PC-9 (cell line): ENCODE measurements at regions not wholly inside any gene's neighbourhood (a gene's known extent, or its start where the extent isn't known, plus 50 kb on each side); places are given as distances from the start of the nearest gene placed in this dataset.

Experiments used
- BruUV-seq: library from RNA; stranded (reverse); fragments of 400-500 nt; replicated peaks from 2 replicates; lab custom pipeline; 2021; lab: Mats Ljungman, UMichigan
- CTCF ChIA-PET: fragments of 300-600 bp; sonication (Branson Sonifier 250); formaldehyde crosslinking; loops from one replicate; lab custom pipeline; 2022; ENCODE audit warnings: antibody characterized with exemption; lab: Charles Lee
- POLR2A ChIA-PET: fragments of 300-600 bp; sonication (Branson Sonifier 250); formaldehyde crosslinking; loops from one replicate; lab custom pipeline; 2022; ENCODE audit warnings: antibody characterized with exemption; ENCODE audit not compliant: unreplicated experiment; lab: Charles Lee
- DNase-seq, 2 experiments: peaks; one replicate each; pipeline versions ENCODE4 v3.0.0 to v3.0.0-alpha.2; 2015 to 2022; ENCODE audit warnings: mixed read lengths in 1 of 2
- H2AFZ ChIP-seq: fragments of 200-600 bp; sonication (generic); 2 replicates; pipeline ENCODE4 v1.8.1; 2017; ENCODE audit warnings: antibody characterized with exemption
- H3F3A ChIP-seq: fragments of 200-600 bp; sonication (generic); 2 replicates; pipeline ENCODE4 v1.8.1; 2017; ENCODE audit warnings: antibody characterized with exemption, mild to moderate bottlenecking, low read depth; ENCODE audit not compliant: insufficient read depth
- H3K27ac ChIP-seq: fragments of 200-600 bp; sonication (generic); 2 replicates; pipeline ENCODE4 v1.6.1; 2016; ENCODE audit warnings: mixed run types
- H3K27me3 ChIP-seq: fragments of 200-600 bp; sonication (generic); 2 replicates; pipeline ENCODE4 v1.6.1; 2016; ENCODE audit warnings: low read depth, mixed run types; ENCODE audit not compliant: insufficient read depth
- H3K36me3 ChIP-seq: fragments of 200-600 bp; sonication (generic); 2 replicates; pipeline ENCODE4 v1.6.1; 2016; ENCODE audit warnings: low read depth, mixed run types
- H3K4me1 ChIP-seq: fragments of 200-600 bp; sonication (generic); replicated peaks from 2 replicates; pipeline ENCODE4 v1.6.1; 2016; ENCODE audit warnings: mixed run types; ENCODE audit not compliant: insufficient read depth
- H3K4me2 ChIP-seq: fragments of 200-600 bp; sonication (generic); 2 replicates; pipeline ENCODE4 v1.6.1; 2017; ENCODE audit warnings: mixed run types
- H3K4me3 ChIP-seq: fragments of 200-600 bp; sonication (generic); 2 replicates; pipeline ENCODE4 v1.6.1; 2016; ENCODE audit warnings: mixed run types
- H3K79me2 ChIP-seq: fragments of 200-600 bp; sonication (generic); 2 replicates; pipeline ENCODE4 v1.6.1; 2017; ENCODE audit warnings: low read depth, mixed run types
- H3K9me2 ChIP-seq: fragments of 200-600 bp; sonication (generic); 2 replicates; pipeline ENCODE4 v1.8.1; 2017; ENCODE audit warnings: mild to moderate bottlenecking; ENCODE audit not compliant: insufficient read depth
- H3K9me3 ChIP-seq: fragments of 200-600 bp; sonication (generic); 2 replicates; pipeline ENCODE4 v1.8.1; 2016; ENCODE audit warnings: low read depth; ENCODE audit not compliant: insufficient read depth
- H4K20me1 ChIP-seq: fragments of 200-600 bp; sonication (generic); 2 replicates; pipeline ENCODE4 v1.8.1; 2017; ENCODE audit not compliant: insufficient read depth
- CTCF ChIP-seq: fragments of 200-600 bp; sonication (generic); conservative IDR thresholded peaks from 2 replicates; pipeline ENCODE4 v1.6.1; 2017; ENCODE audit warnings: mixed run types, antibody characterized with exemption, mild to moderate bottlenecking, moderate library complexity
- EZH2 ChIP-seq: fragments of 200-600 bp; sonication (generic); IDR thresholded peaks from 2 replicates; pipeline ENCODE4 v1.8.0; 2017; ENCODE audit warnings: antibody characterized with exemption, low read depth
- intact Hi-C: fragments of 100-400 bp; cut with micrococcal nuclease; formaldehyde crosslinking; loops from one replicate; pipeline ENCODE4 v1.10.0; 2022; ENCODE audit not compliant: unreplicated experiment

DNA sequence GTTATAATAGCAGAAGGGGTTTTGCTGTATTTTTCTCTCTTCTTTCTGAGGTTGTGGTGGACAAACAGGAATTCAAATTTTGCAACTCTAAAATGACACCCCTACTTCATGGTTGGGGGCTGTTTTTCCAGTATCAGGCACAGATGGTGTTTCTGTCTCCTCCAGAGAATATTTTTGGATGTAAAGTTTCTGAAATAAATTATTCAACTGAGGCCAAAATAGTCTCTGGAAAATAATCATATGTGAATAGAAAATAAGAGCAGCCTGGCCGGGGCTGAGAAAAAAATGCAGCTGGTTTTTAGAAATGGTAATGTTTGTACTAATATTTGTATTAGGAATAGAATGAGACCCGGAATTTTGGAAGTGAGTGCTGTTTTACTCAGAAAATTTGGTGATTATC is 121.3 kb upstream of the ADAMTS9 start:
- Histone ChIP-seq H3K4me2 (no peak overlapping the region), H3F3A (no peaks in the 10 kb centered on the region), H3K79me2 (no peaks in the 10 kb centered on the region), H2AFZ (no peak overlapping the region), H3K4me3 (no peak overlapping the region), H3K27me3 (no peaks in the 10 kb centered on the region), H3K27ac (no peak overlapping the region), H3K4me1 (no peaks in the 10 kb centered on the region), H3K36me3 (no peaks in the 10 kb centered on the region), H3K9me2 (no peaks in the 10 kb centered on the region), H3K9me3 (no peaks in the 10 kb centered on the region), H4K20me1 (no peaks in the 10 kb centered on the region)
- ChIA-PET CTCF (no interaction called here), POLR2A (no interaction called here)
- TF ChIP-seq EZH2 (no peak), CTCF (no peak)
- DNase-seq = no peak
- intact Hi-C loops = no loop called here
- no TSS peak for BruUV-seq

DNA sequence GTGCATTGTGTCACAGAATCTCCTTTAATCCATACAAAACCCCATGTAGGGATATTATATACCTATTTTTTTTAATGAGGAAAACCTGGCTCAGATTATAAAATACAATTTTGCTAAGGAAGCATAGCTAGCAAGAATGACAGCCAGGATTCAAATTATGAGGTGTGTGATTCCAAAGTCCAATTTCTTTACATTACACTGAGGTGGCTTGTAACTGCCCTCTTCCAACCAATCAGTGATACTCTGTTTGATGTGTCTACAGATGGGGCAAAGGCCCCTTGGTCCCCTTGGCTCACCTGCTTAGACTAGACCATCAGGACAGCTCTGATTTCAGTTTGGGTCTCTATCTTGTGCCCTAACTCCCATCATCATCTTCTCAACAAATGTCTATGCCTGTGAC is 120.3 kb upstream of the ADAMTS9 start:
- ChIA-PET POLR2A (no interaction called here), CTCF (no interaction called here)
- DNase-seq = no peak
- no peaks in the 10 kb centered on the region for H3K27me3 ChIP-seq
- H3K27ac ChIP-seq = no peak overlapping the region
- H2AFZ ChIP-seq = no peak overlapping the region
- H3K4me3 ChIP-seq = no peak overlapping the region
- H3K4me2 ChIP-seq = no peak overlapping the region
- no peaks in the 10 kb centered on the region for H3K9me3 ChIP-seq
- no peaks in the 10 kb centered on the region for H4K20me1 ChIP-seq
- TF ChIP-seq EZH2 = no peak
- TF ChIP-seq CTCF = no peak
- H3K79me2 ChIP-seq = no peaks in the 10 kb centered on the region
- H3F3A ChIP-seq = no peaks in the 10 kb centered on the region
- no peaks in the 10 kb centered on the region for H3K9me2 ChIP-seq
- H3K4me1 ChIP-seq = no peaks in the 10 kb centered on the region
- intact Hi-C loops = no loop called here
- no TSS peak for BruUV-seq
- H3K36me3 ChIP-seq = no peaks in the 10 kb centered on the region

GRCh38 chr3:64806668-64807605 is 119.1 kb upstream of the ADAMTS9 start:
- no peaks in the 10 kb centered on the region for H4K20me1 ChIP-seq
- H3K27me3 ChIP-seq = no peaks in the 10 kb centered on the region
- no peak for TF ChIP-seq CTCF
- no peak for TF ChIP-seq EZH2
- H3K4me2 ChIP-seq = no peak overlapping the region
- no TSS peak for BruUV-seq
- no peaks in the 10 kb centered on the region for H3K9me2 ChIP-seq
- no peaks in the 10 kb centered on the region for H3K36me3 ChIP-seq
- no peak overlapping the region for H2AFZ ChIP-seq
- H3K79me2 ChIP-seq = no peaks in the 10 kb centered on the region
- intact Hi-C loops = no loop called here
- H3K9me3 ChIP-seq = no peaks in the 10 kb centered on the region
- H3F3A ChIP-seq = no peaks in the 10 kb centered on the region
- POLR2A ChIA-PET = no interaction called here
- H3K27ac ChIP-seq = no peak overlapping the region
- no peaks in the 10 kb centered on the region for H3K4me1 ChIP-seq
- DNase-seq = no peak
- CTCF ChIA-PET = no interaction called here
- H3K4me3 ChIP-seq = no peak overlapping the region
